ENCODE measurements at regions not wholly inside any gene's neighbourhood (a gene's known extent, or its start where the extent isn't known, plus 50 kb on each side); places are given as distances from the start of the nearest gene placed in this dataset.

DNA sequence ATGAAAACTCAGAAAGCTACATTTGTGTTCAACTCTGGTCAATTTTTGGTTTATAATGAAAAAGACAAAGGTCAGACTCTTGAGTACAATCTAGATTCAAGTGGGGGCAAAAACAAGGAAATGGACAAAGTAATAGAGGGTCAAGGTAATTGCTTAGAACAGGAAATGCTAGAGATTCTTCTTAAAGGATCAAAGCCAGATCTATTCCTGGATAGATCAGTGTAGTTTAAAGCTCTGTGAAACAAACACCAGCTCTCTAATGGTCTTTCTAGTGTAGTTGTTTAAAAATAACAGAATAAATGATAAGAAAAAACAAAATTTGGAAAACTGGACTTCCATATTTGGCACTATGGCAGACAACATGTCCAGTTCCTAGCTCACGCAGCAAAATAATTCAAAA lies 70.7 kb upstream of the SLC8A3 start:
- no peaks in the 10 kb centered on the region for H3K27me3 ChIP-seq (ENCODE audit: insufficient read depth, low read length)

DNA sequence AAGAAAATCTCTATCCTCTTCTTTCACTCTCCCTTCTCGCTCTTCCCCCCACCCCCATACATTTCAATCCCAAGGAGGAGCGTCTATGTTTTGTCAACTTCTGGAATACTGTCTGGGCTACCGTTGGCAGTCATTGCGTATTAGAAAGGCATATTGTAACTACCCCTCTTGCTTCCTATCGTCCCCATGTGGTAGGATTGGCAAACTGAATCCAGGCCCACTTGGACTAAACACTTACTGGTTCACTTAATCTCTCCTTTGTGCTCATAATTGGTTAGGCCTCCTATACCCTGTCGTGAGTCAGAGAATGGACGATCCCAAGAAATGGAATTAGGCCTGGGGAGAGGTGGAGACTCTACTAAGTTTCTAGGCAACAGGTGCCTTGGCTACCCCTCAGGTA lies 68.8 kb upstream of the SLC8A3 start:
- Histone ChIP-seq H3K79me2 (ENCODE audit: insufficient read depth, low read length) (no peaks in the 10 kb centered on the region), H3K36me3 (ENCODE audit: control insufficient read depth in 1 of 2, insufficient read depth in 2 of 2, low read length in 2 of 2) (no peaks in the 10 kb centered on the region), H3K9me3 (ENCODE audit: control insufficient read depth in 1 of 2, insufficient read depth in 1 of 2, low read depth in 1 of 2, low read length in 2 of 2) (no peaks in the 10 kb centered on the region), H3K27me3 (ENCODE audit: insufficient read depth, low read length) (no peaks in the 10 kb centered on the region), H3K9me2 (ENCODE audit: insufficient read depth) (no peaks in the 10 kb centered on the region), H3K4me3 (replicated peaks in 1 of 2; ENCODE audit: low read depth in 1 of 2, low read length in 2 of 2) (no peak overlapping the region), H3K4me2 (ENCODE audit: low read length) (no peak overlapping the region), H2AFZ (ENCODE audit: low read depth, low read length, poor library complexity, severe bottlenecking) (peak overlapping the region; percentile 68), H3K9ac (ENCODE audit: low read length) (no peak overlapping the region), H4K20me1 (ENCODE audit: insufficient read depth) (no peaks in the 10 kb centered on the region), H3K27ac (ENCODE audit: low read depth, low read length) (no peak overlapping the region), H3K4me1 (ENCODE audit: control insufficient read depth in 1 of 2, insufficient read depth in 2 of 2, low read length in 2 of 2) (peaks cover 0 to 4% of the 10 kb centered on the region in 2 experiments; a peak in 1 of 4 replicates)
- ChIA-PET CTCF (interaction anchor here (1.0 to 1.2 kb wide), 2 partner anchors 35 to 170 kb away, joined by 3 read pairs; no protein-coding TSS in a partner anchor), RAD21 (ENCODE audit: low non-redundant PET in 1 of 2, low total read pairs in 2 of 2, uncharacterized antibody in 2 of 2, unreplicated experiment in 2 of 2) (no interaction called here), POLR2A (no interaction called here)
- BruUV-seq (replicated peaks) = no TSS peak
- DNase-seq (ENCODE audit: low read depth, low spot score) (peak; percentile 60), ATAC-seq (peak; percentile 93)
- intact Hi-C loops (cut with micrococcal nuclease) = loop anchor here (1.0 to 2.0 kb wide), 2 partner anchors 171 to 211 kb away; no protein-coding TSS in a partner anchor
- no peak for TF ChIP-seq POLR2AphosphoS5 (IDR thresholded peaks at IDR 0.05; ENCODE audit: low read depth, low read length)
- TF ChIP-seq, protein P1, sequence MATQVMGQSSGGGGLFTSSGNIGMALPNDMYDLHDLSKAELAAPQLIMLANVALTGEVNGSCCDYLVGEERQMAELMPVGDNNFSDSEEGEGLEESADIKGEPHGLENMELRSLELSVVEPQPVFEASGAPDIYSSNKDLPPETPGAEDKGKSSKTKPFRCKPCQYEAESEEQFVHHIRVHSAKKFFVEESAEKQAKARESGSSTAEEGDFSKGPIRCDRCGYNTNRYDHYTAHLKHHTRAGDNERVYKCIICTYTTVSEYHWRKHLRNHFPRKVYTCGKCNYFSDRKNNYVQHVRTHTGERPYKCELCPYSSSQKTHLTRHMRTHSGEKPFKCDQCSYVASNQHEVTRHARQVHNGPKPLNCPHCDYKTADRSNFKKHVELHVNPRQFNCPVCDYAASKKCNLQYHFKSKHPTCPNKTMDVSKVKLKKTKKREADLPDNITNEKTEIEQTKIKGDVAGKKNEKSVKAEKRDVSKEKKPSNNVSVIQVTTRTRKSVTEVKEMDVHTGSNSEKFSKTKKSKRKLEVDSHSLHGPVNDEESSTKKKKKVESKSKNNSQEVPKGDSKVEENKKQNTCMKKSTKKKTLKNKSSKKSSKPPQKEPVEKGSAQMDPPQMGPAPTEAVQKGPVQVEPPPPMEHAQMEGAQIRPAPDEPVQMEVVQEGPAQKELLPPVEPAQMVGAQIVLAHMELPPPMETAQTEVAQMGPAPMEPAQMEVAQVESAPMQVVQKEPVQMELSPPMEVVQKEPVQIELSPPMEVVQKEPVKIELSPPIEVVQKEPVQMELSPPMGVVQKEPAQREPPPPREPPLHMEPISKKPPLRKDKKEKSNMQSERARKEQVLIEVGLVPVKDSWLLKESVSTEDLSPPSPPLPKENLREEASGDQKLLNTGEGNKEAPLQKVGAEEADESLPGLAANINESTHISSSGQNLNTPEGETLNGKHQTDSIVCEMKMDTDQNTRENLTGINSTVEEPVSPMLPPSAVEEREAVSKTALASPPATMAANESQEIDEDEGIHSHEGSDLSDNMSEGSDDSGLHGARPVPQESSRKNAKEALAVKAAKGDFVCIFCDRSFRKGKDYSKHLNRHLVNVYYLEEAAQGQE (IDR thresholded peaks at IDR 0.05; ENCODE audit: low read depth) = no peak
- TF ChIP-seq EZH2phosphoT487 (IDR thresholded peaks at IDR 0.05; ENCODE audit: borderline replicate concordance) = no peak
- no peak for TF ChIP-seq CBX3 (IDR thresholded peaks at IDR 0.05; ENCODE audit: low read depth)
- TF ChIP-seq CEBPB (IDR thresholded peaks at IDR 0.05; ENCODE audit: low read depth) = no peak
- TF ChIP-seq SP1 (IDR thresholded peaks at IDR 0.05; ENCODE audit: low read depth) = no peak
- TF ChIP-seq, protein P2, sequence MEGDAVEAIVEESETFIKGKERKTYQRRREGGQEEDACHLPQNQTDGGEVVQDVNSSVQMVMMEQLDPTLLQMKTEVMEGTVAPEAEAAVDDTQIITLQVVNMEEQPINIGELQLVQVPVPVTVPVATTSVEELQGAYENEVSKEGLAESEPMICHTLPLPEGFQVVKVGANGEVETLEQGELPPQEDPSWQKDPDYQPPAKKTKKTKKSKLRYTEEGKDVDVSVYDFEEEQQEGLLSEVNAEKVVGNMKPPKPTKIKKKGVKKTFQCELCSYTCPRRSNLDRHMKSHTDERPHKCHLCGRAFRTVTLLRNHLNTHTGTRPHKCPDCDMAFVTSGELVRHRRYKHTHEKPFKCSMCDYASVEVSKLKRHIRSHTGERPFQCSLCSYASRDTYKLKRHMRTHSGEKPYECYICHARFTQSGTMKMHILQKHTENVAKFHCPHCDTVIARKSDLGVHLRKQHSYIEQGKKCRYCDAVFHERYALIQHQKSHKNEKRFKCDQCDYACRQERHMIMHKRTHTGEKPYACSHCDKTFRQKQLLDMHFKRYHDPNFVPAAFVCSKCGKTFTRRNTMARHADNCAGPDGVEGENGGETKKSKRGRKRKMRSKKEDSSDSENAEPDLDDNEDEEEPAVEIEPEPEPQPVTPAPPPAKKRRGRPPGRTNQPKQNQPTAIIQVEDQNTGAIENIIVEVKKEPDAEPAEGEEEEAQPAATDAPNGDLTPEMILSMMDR (IDR thresholded peaks at IDR 0.05 in 2 of 3, conservative IDR thresholded peaks at IDR 0.05 in 1 of 3; ENCODE audit: borderline replicate concordance in 1 of 3, insufficient read depth in 1 of 3, low read depth in 2 of 3, low read length in 2 of 3) = peak; percentile 37 to 85 (median 83); a peak in 5 of 6 replicates
- TF ChIP-seq EZH2 (IDR thresholded peaks at IDR 0.05) = no peak
- no peak for TF ChIP-seq ZNF274 (IDR thresholded peaks at IDR 0.05; ENCODE audit: low read depth, low read length)

More for the DNA sequence above, 70.7 kb upstream of the SLC8A3 start:
- no peaks in the 10 kb centered on the region for H3K9me2 ChIP-seq (ENCODE audit: insufficient read depth)
- RAD21 ChIA-PET (ENCODE audit: low non-redundant PET in 1 of 2, low total read pairs in 2 of 2, uncharacterized antibody in 2 of 2, unreplicated experiment in 2 of 2) = no interaction called here
- no peaks in the 10 kb centered on the region for H3K36me3 ChIP-seq (ENCODE audit: control insufficient read depth in 1 of 2, insufficient read depth in 2 of 2, low read length in 2 of 2)
- DNase-seq (ENCODE audit: low read depth, low spot score) (no peak), ATAC-seq (no peak)
- H3K9ac ChIP-seq (ENCODE audit: low read length) = no peak overlapping the region
- no peaks in the 10 kb centered on the region for H3K9me3 ChIP-seq (ENCODE audit: control insufficient read depth in 1 of 2, insufficient read depth in 1 of 2, low read depth in 1 of 2, low read length in 2 of 2)
- POLR2A ChIA-PET = no interaction called here
- peaks cover 0 to 2% of the 10 kb centered on the region in 2 experiments; a peak in 1 of 4 replicates for H3K4me1 ChIP-seq (ENCODE audit: control insufficient read depth in 1 of 2, insufficient read depth in 2 of 2, low read length in 2 of 2)
- H3K79me2 ChIP-seq (ENCODE audit: insufficient read depth, low read length) = no peaks in the 10 kb centered on the region
- no TSS peak for BruUV-seq (replicated peaks)
- no peak overlapping the region for H3K27ac ChIP-seq (ENCODE audit: low read depth, low read length)
- H3K4me2 ChIP-seq (ENCODE audit: low read length) = no peak overlapping the region
- no peak for TF ChIP-seq ZNF274 (IDR thresholded peaks at IDR 0.05; ENCODE audit: low read depth, low read length)
- TF ChIP-seq, protein P2 (IDR thresholded peaks at IDR 0.05 in 2 of 3, conservative IDR thresholded peaks at IDR 0.05 in 1 of 3; ENCODE audit: borderline replicate concordance in 1 of 3, insufficient read depth in 1 of 3, low read depth in 2 of 3, low read length in 2 of 3) = no peak
- CTCF ChIA-PET = interaction anchor here (0.8 kb wide), 1 partner anchor 172 kb away, joined by 3 read pairs; no protein-coding TSS in a partner anchor
- no peak overlapping the region for H3K4me3 ChIP-seq (replicated peaks in 1 of 2; ENCODE audit: low read depth in 1 of 2, low read length in 2 of 2)
- no peak overlapping the region for H2AFZ ChIP-seq (ENCODE audit: low read depth, low read length, poor library complexity, severe bottlenecking)
- intact Hi-C loops (cut with micrococcal nuclease) = no loop called here
- no peaks in the 10 kb centered on the region for H4K20me1 ChIP-seq (ENCODE audit: insufficient read depth)
